ENCODE measurements at regions not wholly inside any gene's neighbourhood (a gene's known extent, or its start where the extent isn't known, plus 50 kb on each side); places are given as distances from the start of the nearest gene placed in this dataset.

- WGBS, 2 donors, result 85% methylated on average over 1 of the region's 1 CpG
These were observed 85.5 kb upstream of the GLI2 start for GRCh38 chr2:120650022-120650644.

GRCh38 chr2:120651818-120652217 is 83.8 kb upstream of the GLI2 start:
- Histone ChIP-seq H3K36me3 (no peaks in the 10 kb centered on the region), H3K27me3 (no peaks in the 10 kb centered on the region), H3K27ac (no peak overlapping the region), H3K4me3 (replicated peaks in 1 of 3) (no peak overlapping the region), H3K9me3 (no peaks in the 10 kb centered on the region), H3K4me1 (peaks cover 13 to 21% of the 10 kb centered on the region in 2 donors)
- intact Hi-C loops (cut with DNase I), result no loop called here
- DNase-seq, result no peak
- TF ChIP-seq CTCF (IDR thresholded peaks at IDR 0.05) (no peak), POLR2A (IDR thresholded peaks at IDR 0.05) (no peak)

More at GRCh38 chr2:120650022-120650644, 85.5 kb upstream of the GLI2 start:
- TF ChIP-seq POLR2A (IDR thresholded peaks at IDR 0.05) (no peak), CTCF (IDR thresholded peaks at IDR 0.05) (no peak)
- no peaks in the 10 kb centered on the region for H3K27me3 ChIP-seq
- H3K36me3 ChIP-seq, result no peaks in the 10 kb centered on the region
- H3K27ac ChIP-seq, result no peak overlapping the region
- intact Hi-C loops (cut with DNase I), result no loop called here
- peaks cover 3 to 9% of the 10 kb centered on the region in 2 donors for H3K4me1 ChIP-seq
- H3K4me3 ChIP-seq (replicated peaks in 1 of 3), result no peak overlapping the region
- no peak for DNase-seq
- no peaks in the 10 kb centered on the region for H3K9me3 ChIP-seq

- intact Hi-C loops (cut with DNase I), result no loop called here
- H3K4me1 ChIP-seq, result peaks cover 20 to 30% of the 10 kb centered on the region in 2 donors
- TF ChIP-seq POLR2A (IDR thresholded peaks at IDR 0.05) (no peak), CTCF (IDR thresholded peaks at IDR 0.05) (no peak)
- H3K4me3 ChIP-seq (replicated peaks in 1 of 3), result no peak overlapping the region
- H3K27me3 ChIP-seq, result no peaks in the 10 kb centered on the region
- no peaks in the 10 kb centered on the region for H3K36me3 ChIP-seq
- no peak for DNase-seq
- 88 to 97% methylated on average over 2 of the region's 2 CpGs for WGBS, 2 donors
- no peak overlapping the region for H3K27ac ChIP-seq
- H3K9me3 ChIP-seq, result no peaks in the 10 kb centered on the region
These were observed 82.6 kb upstream of the GLI2 start for GRCh38 chr2:120653046-120653445.

- peaks cover 21 to 30% of the 10 kb centered on the region in 2 donors for H3K4me1 ChIP-seq
- H3K9me3 ChIP-seq, result no peaks in the 10 kb centered on the region
- H3K36me3 ChIP-seq, result no peaks in the 10 kb centered on the region
- TF ChIP-seq POLR2A (IDR thresholded peaks at IDR 0.05) (no peak), CTCF (IDR thresholded peaks at IDR 0.05) (no peak)
- DNase-seq, result no peak
- no peak overlapping the region for H3K27ac ChIP-seq
- H3K4me3 ChIP-seq (replicated peaks in 1 of 3), result no peak overlapping the region
- intact Hi-C loops (cut with DNase I), result no loop called here
- 82 to 87% methylated on average over 13 of the region's 13 CpGs for WGBS, 2 donors
- H3K27me3 ChIP-seq, result no peaks in the 10 kb centered on the region
These were observed 81.8 kb upstream of the GLI2 start for GRCh38 chr2:120653871-120654270.

GRCh38 chr2:120654381-120655134 is 81.1 kb upstream of the GLI2 start:
- 38 to 44% methylated on average over 22 of the region's 54 CpGs for WGBS, 2 donors
- TF ChIP-seq CTCF (IDR thresholded peaks at IDR 0.05), result no peak
- TF ChIP-seq POLR2A (IDR thresholded peaks at IDR 0.05), result no peak
- Histone ChIP-seq H3K4me1 (peaks cover 26 to 30% of the 10 kb centered on the region in 2 donors), H3K27ac (no peak overlapping the region), H3K36me3 (no peaks in the 10 kb centered on the region), H3K4me3 (replicated peaks in 1 of 3) (no peak overlapping the region), H3K27me3 (no peaks in the 10 kb centered on the region), H3K9me3 (no peaks in the 10 kb centered on the region)
- DNase-seq, result peak in 1 of 2 donors; percentile 25
- intact Hi-C loops (cut with DNase I), result no loop called here
